ENCODE measurements at regions not wholly inside any gene's neighbourhood (a gene's known extent, or its start where the extent isn't known, plus 50 kb on each side); places are given as distances from the start of the nearest gene placed in this dataset.

- H3K4me1 Mint-ChIP-seq = peaks cover 57% of the 10 kb centered on the region
- no peak overlapping the region for H3K27ac Mint-ChIP-seq
- WGBS (ENCODE audit: insufficient coverage) = 59% methylated on average over 9 of the region's 12 CpGs
- peak; percentile 42 for DNase-seq
- no peaks in the 10 kb centered on the region for H3K27me3 Mint-ChIP-seq
- H3K9me3 Mint-ChIP-seq (ENCODE audit: insufficient read depth) = no peaks in the 10 kb centered on the region
- POLR2A ChIA-PET = interaction anchor here (0.6 kb wide), 1 partner anchor 959 kb away, joined by 6 read pairs; no protein-coding TSS in a partner anchor
- Histone ChIP-seq H4K20me1 (ENCODE audit: control insufficient read depth, insufficient read depth, low read length, poor library complexity, severe bottlenecking) (no peaks in the 10 kb centered on the region), H3K9me3 (ENCODE audit: control extremely low read depth in 1 of 3, control insufficient read depth in 2 of 3, insufficient read depth in 1 of 3, low read length in 2 of 3) (peaks cover 0 to 55% (median 0%) of the 10 kb centered on the region in 3 donors), H3K4me3 (ENCODE audit: control extremely low read depth in 1 of 5, extremely low read depth in 1 of 5, insufficient read depth in 1 of 5, low read depth in 2 of 5, low read length in 4 of 5) (no peak overlapping the region), H2AFZ (ENCODE audit: insufficient read depth, low read depth, low read length, poor library complexity, severe bottlenecking) (peak overlapping the region; percentile 28), H3K36me3 (replicated peaks in 1 of 2; ENCODE audit: control extremely low read depth in 1 of 2, control insufficient read depth in 1 of 2, extremely low read depth in 1 of 2, insufficient read depth in 2 of 2, low read length in 1 of 2) (no peaks in the 10 kb centered on the region), H3K27ac (ENCODE audit: low read length in 2 of 2) (no peak overlapping the region), H3K4me2 (replicated peaks; ENCODE audit: low read depth, low read length, poor library complexity, severe bottlenecking) (peak overlapping the region; percentile 49), H3K9ac (ENCODE audit: low read length) (no peak overlapping the region), H3K79me2 (ENCODE audit: control insufficient read depth, insufficient read depth, low read length) (no peaks in the 10 kb centered on the region), H3K27me3 (replicated peaks in 1 of 4; ENCODE audit: control extremely low read depth in 1 of 4, control insufficient read depth in 3 of 4, insufficient read depth in 4 of 4, low read length in 3 of 4) (no peaks in the 10 kb centered on the region), H3K4me1 (ENCODE audit: control insufficient read depth in 2 of 2, insufficient read depth in 2 of 2, low read length in 2 of 2) (peaks cover 50 to 62% of the 10 kb centered on the region in 2 donors)
- peak; percentile 51 for ATAC-seq (ENCODE audit: low read depth)
- CTCF ChIA-PET = interaction anchor here (0.8 to 1.7 kb wide), 8 partner anchors 9 to 136 kb away, joined by 3 to 9 read pairs (median 3); no protein-coding TSS in a partner anchor
- intact Hi-C loops (cut with micrococcal nuclease) = loop anchor here (5.0 kb wide), 1 partner anchor 33 kb away; no protein-coding TSS in a partner anchor
- no peak for TF ChIP-seq EZH2 (IDR thresholded peaks at IDR 0.05; ENCODE audit: borderline replicate concordance, insufficient read depth, low read depth, low read length, poor library complexity, severe bottlenecking)
- no peak for TF ChIP-seq CTCF (IDR thresholded peaks at IDR 0.05)
- peak overlapping the region; percentile 13 for H3K4me3 Mint-ChIP-seq
Observed at GRCh38 chr22:22818861-22819855, 68.5 kb upstream of the IGLL5 start.

- Histone ChIP-seq H3K4me3 (ENCODE audit: control extremely low read depth in 1 of 5, extremely low read depth in 1 of 5, insufficient read depth in 1 of 5, low read depth in 2 of 5, low read length in 4 of 5) (no peak overlapping the region), H3K79me2 (ENCODE audit: control insufficient read depth, insufficient read depth, low read length) (no peaks in the 10 kb centered on the region), H3K9ac (ENCODE audit: low read length) (no peak overlapping the region), H3K4me1 (ENCODE audit: control insufficient read depth in 2 of 2, insufficient read depth in 2 of 2, low read length in 2 of 2) (peaks cover 50 to 62% of the 10 kb centered on the region in 2 donors), H3K27ac (ENCODE audit: low read length in 2 of 2) (no peak overlapping the region), H3K36me3 (replicated peaks in 1 of 2; ENCODE audit: control extremely low read depth in 1 of 2, control insufficient read depth in 1 of 2, extremely low read depth in 1 of 2, insufficient read depth in 2 of 2, low read length in 1 of 2) (no peaks in the 10 kb centered on the region), H3K27me3 (replicated peaks in 1 of 4; ENCODE audit: control extremely low read depth in 1 of 4, control insufficient read depth in 3 of 4, insufficient read depth in 4 of 4, low read length in 3 of 4) (no peaks in the 10 kb centered on the region), H3K4me2 (replicated peaks; ENCODE audit: low read depth, low read length, poor library complexity, severe bottlenecking) (no peak overlapping the region), H3K9me3 (ENCODE audit: control extremely low read depth in 1 of 3, control insufficient read depth in 2 of 3, insufficient read depth in 1 of 3, low read length in 2 of 3) (peaks cover 0 to 50% (median 0%) of the 10 kb centered on the region in 3 donors), H4K20me1 (ENCODE audit: control insufficient read depth, insufficient read depth, low read length, poor library complexity, severe bottlenecking) (no peaks in the 10 kb centered on the region), H2AFZ (ENCODE audit: insufficient read depth, low read depth, low read length, poor library complexity, severe bottlenecking) (no peak overlapping the region)
- Mint-ChIP-seq H3K4me3 (no peak overlapping the region), H3K4me1 (peaks cover 57% of the 10 kb centered on the region), H3K27me3 (no peaks in the 10 kb centered on the region), H3K27ac (no peak overlapping the region), H3K9me3 (ENCODE audit: insufficient read depth) (no peaks in the 10 kb centered on the region)
- TF ChIP-seq EZH2 (IDR thresholded peaks at IDR 0.05; ENCODE audit: borderline replicate concordance, insufficient read depth, low read depth, low read length, poor library complexity, severe bottlenecking) (no peak), CTCF (IDR thresholded peaks at IDR 0.05) (no peak)
- ChIA-PET POLR2A (no interaction called here), CTCF (interaction anchor here (1.1 to 1.4 kb wide), 3 partner anchors 10 to 84 kb away, joined by 3 to 8 read pairs (median 3); no protein-coding TSS in a partner anchor)
- 91% methylated on average over 3 of the region's 3 CpGs for WGBS (ENCODE audit: insufficient coverage)
- intact Hi-C loops (cut with micrococcal nuclease) = no loop called here
- no peak for ATAC-seq (ENCODE audit: low read depth)
- DNase-seq = no peak
Observed at GRCh38 chr22:22820076-22820475, 67.5 kb upstream of the IGLL5 start.
